Ishikawa (cell line): ENCODE measurements at regions not wholly inside any gene's neighbourhood (a gene's known extent, or its start where the extent isn't known, plus 50 kb on each side); places are given as distances from the start of the nearest gene placed in this dataset.

Experiments
- CEBPB ChIP-seq: IDR thresholded peaks from 2 replicates; pipeline ENCODE4 v1.6.1; 2012
- EP300 ChIP-seq: IDR thresholded peaks from 2 replicates; pipeline ENCODE4 v1.6.1; 2012; ENCODE audit warnings: borderline replicate concordance
- MAX ChIP-seq: IDR thresholded peaks from 2 replicates; pipeline ENCODE4 v1.6.1; 2012
- RAD21 ChIP-seq: IDR thresholded peaks from 2 replicates; pipeline ENCODE4 v1.6.1; 2012; ENCODE audit warnings: low read depth
- TCF12 ChIP-seq: IDR thresholded peaks from 2 replicates; pipeline ENCODE4 v1.6.1; 2012; ENCODE audit warnings: low read depth
- TEAD4 ChIP-seq: IDR thresholded peaks from 2 replicates; pipeline ENCODE4 v1.6.1; 2012
- YY1 ChIP-seq: IDR thresholded peaks from 2 replicates; pipeline ENCODE4 v1.6.1; 2012; ENCODE audit warnings: low read depth
- ZBTB7A ChIP-seq: IDR thresholded peaks from 2 replicates; pipeline ENCODE4 v1.6.1; 2012; ENCODE audit warnings: low read depth

GRCh38 chr5:155838394-155838793, 488.6 kb upstream of the SGCD start:
- no peak for TF ChIP-seq CEBPB
- no peak for TF ChIP-seq MAX
- TF ChIP-seq TCF12: no peak
- no peak for TF ChIP-seq RAD21
- no peak for TF ChIP-seq EP300
- TF ChIP-seq ZBTB7A: no peak
- no peak for TF ChIP-seq YY1
- no peak for TF ChIP-seq TEAD4
